DOHH2 (cell line): ENCODE measurements at regions not wholly inside any gene's neighbourhood (a gene's known extent, or its start where the extent isn't known, plus 50 kb on each side); places are given as distances from the start of the nearest gene placed in this dataset.
"Not testable (repeated sequence)": the region's sequence is repeated elsewhere in the genome, so short reads cannot be mapped to it uniquely, and the experiment has no call there.

Source experiments
- H3F3A ChIP-seq: fragments of 200-600 bp; sonication (generic), shearing (Covaris generic); 2 replicates; pipeline ENCODE4 v1.6.0; 2016; ENCODE audit warnings: antibody characterized with exemption, mild to moderate bottlenecking; ENCODE audit not compliant: control insufficient read depth, insufficient read depth
- H3K27ac ChIP-seq: fragments of 200-600 bp; sonication (generic); 2 replicates; pipeline ENCODE4 v1.5.1; 2014; ENCODE audit warnings: low read depth, mild to moderate bottlenecking, low read length, moderate library complexity
- H3K27me3 ChIP-seq: fragments of 200-600 bp; sonication (generic); 2 replicates; pipeline ENCODE4 v1.6.1; 2014; ENCODE audit warnings: mild to moderate bottlenecking, low read length, mixed read lengths; ENCODE audit not compliant: control insufficient read depth
- H3K36me3 ChIP-seq: fragments of 200-600 bp; sonication (generic); 2 replicates; pipeline ENCODE4 v1.6.1; 2014; ENCODE audit warnings: mild to moderate bottlenecking, low read length, moderate library complexity, mixed read lengths; ENCODE audit not compliant: control insufficient read depth
- H3K4me1 ChIP-seq: fragments of 200-600 bp; sonication (generic); 2 replicates; pipeline ENCODE4 v1.6.1; 2014; ENCODE audit warnings: mild to moderate bottlenecking, low read length, mixed read lengths; ENCODE audit not compliant: control insufficient read depth
- H3K4me2 ChIP-seq: fragments of 200-600 bp; sonication (generic); 2 replicates; pipeline ENCODE4 v1.6.0; 2014; ENCODE audit warnings: mild to moderate bottlenecking, low read length, moderate library complexity
- H3K4me3 ChIP-seq: fragments of 200-600 bp; sonication (generic); 2 replicates; pipeline ENCODE4 v1.5.1; 2014; ENCODE audit warnings: mild to moderate bottlenecking, low read length, mixed read lengths
- H3K79me2 ChIP-seq: fragments of 200-600 bp; sonication (generic); 2 replicates; pipeline ENCODE4 v1.6.1; 2014; ENCODE audit warnings: mild to moderate bottlenecking, low read length, mixed read lengths; ENCODE audit not compliant: control insufficient read depth
- H3K9me2 ChIP-seq: fragments of 200-600 bp; sonication (generic); replicated peaks from 2 replicates; pipeline ENCODE4 v1.6.1; 2014; ENCODE audit warnings: mild to moderate bottlenecking, low read length, mixed read lengths; ENCODE audit not compliant: control insufficient read depth
- H3K9me3 ChIP-seq: fragments of 200-600 bp; sonication (generic); 2 replicates; pipeline ENCODE4 v1.6.1; 2014; ENCODE audit warnings: antibody characterized with exemption, low read length, mixed read lengths; ENCODE audit not compliant: control insufficient read depth, insufficient read depth
- H4K20me1 ChIP-seq: fragments of 200-600 bp; sonication (generic); 2 replicates; pipeline ENCODE4 v1.6.0; 2014; ENCODE audit warnings: low read depth, mild to moderate bottlenecking, antibody characterized with exemption, low read length, moderate library complexity; ENCODE audit not compliant: control insufficient read depth, insufficient read depth
- CTCF ChIP-seq: fragments of 200-600 bp; sonication (generic); IDR thresholded peaks from one replicate; pipeline ENCODE4 v1.5.1; 2014; ENCODE audit warnings: antibody characterized with exemption, mild to moderate bottlenecking, low read depth, low read length; ENCODE audit not compliant: poor library complexity, severe bottlenecking
- EZH2phosphoT487 ChIP-seq: fragments of 200-600 bp; sonication (generic); IDR thresholded peaks from 2 replicates; pipeline ENCODE4 v1.6.1; 2017; ENCODE audit warnings: borderline replicate concordance, mild to moderate bottlenecking, antibody characterized with exemption, low read length, moderate library complexity, mixed read lengths

- TF ChIP-seq CTCF (peak; percentile 16), EZH2phosphoT487 (no peak)
- Histone ChIP-seq H3K4me1 (peaks cover 7% of the 10 kb centered on the region), H3K79me2 (no peaks in the 10 kb centered on the region), H3K9me3 (peaks cover 20% of the 10 kb centered on the region; the same call in 1 of the 2 replicates), H3K9me2 (no peaks in the 10 kb centered on the region), H3F3A (no peaks in the 10 kb centered on the region), H4K20me1 (no peaks in the 10 kb centered on the region), H3K4me2 (no peak overlapping the region), H3K36me3 (no peaks in the 10 kb centered on the region), H3K4me3 (no peak overlapping the region), H3K27ac (no peak overlapping the region), H3K27me3 (no peaks in the 10 kb centered on the region)
These were observed 59.0 kb upstream of the TINAGL1 start for GRCh38 chr1:31517301-31517700.

GRCh38 chr1:31517986-31518385, 58.3 kb upstream of the TINAGL1 start:
- H3K9me3 ChIP-seq: peaks cover 17% of the 10 kb centered on the region; the same call in 1 of the 2 replicates
- not testable (repeated sequence) for H3K27ac ChIP-seq, H3K4me2 ChIP-seq, H3K4me3 ChIP-seq, H3K4me1 ChIP-seq, H3K36me3 ChIP-seq, H3K79me2 ChIP-seq, H3F3A ChIP-seq, H3K27me3 ChIP-seq, H3K9me2 ChIP-seq, H4K20me1 ChIP-seq

- Histone ChIP-seq H3K4me3 (no peak overlapping the region), H4K20me1 (no peaks in the 10 kb centered on the region), H3K4me1 (peaks cover 7% of the 10 kb centered on the region), H3K36me3 (no peaks in the 10 kb centered on the region), H3K79me2 (no peaks in the 10 kb centered on the region), H3K9me2 (no peaks in the 10 kb centered on the region), H3K9me3 (no peaks in the 10 kb centered on the region), H3K27ac (no peak overlapping the region), H3K27me3 (no peaks in the 10 kb centered on the region), H3K4me2 (no peak overlapping the region), H3F3A (no peaks in the 10 kb centered on the region)
- TF ChIP-seq CTCF: no peak
- no peak for TF ChIP-seq EZH2phosphoT487
These were observed 54.4 kb upstream of the TINAGL1 start for GRCh38 chr1:31521761-31522555.

GRCh38 chr1:31522556-31522845, 53.8 kb upstream of the TINAGL1 start:
- H3K27me3 ChIP-seq: no peaks in the 10 kb centered on the region
- no peaks in the 10 kb centered on the region for H3K9me2 ChIP-seq
- H3K4me3 ChIP-seq: no peak overlapping the region
- no peak overlapping the region for H3K4me2 ChIP-seq
- H3F3A ChIP-seq: no peaks in the 10 kb centered on the region
- H3K79me2 ChIP-seq: no peaks in the 10 kb centered on the region
- no peak overlapping the region for H3K27ac ChIP-seq
- H4K20me1 ChIP-seq: no peaks in the 10 kb centered on the region
- H3K4me1 ChIP-seq: peaks cover 7% of the 10 kb centered on the region
- TF ChIP-seq CTCF (no peak), EZH2phosphoT487 (no peak)
- no peaks in the 10 kb centered on the region for H3K36me3 ChIP-seq
- no peaks in the 10 kb centered on the region for H3K9me3 ChIP-seq
